K562 (cell line): ENCODE measurements at regions not wholly inside any gene's neighbourhood (a gene's known extent, or its start where the extent isn't known, plus 50 kb on each side); places are given as distances from the start of the nearest gene placed in this dataset.

Experiments
- ATAC-seq: fragments of 200-7000 bp; cut with Tn5 transposase; 3 replicates; pipeline ENCODE4 v1.9.1; 2020; ENCODE audit warnings: moderate library complexity
- BruUV-seq: library from RNA; stranded (reverse); fragments of 400-500 nt; replicated peaks from 2 replicates; lab custom pipeline; 2021; lab: Mats Ljungman, UMichigan
- CTCF ChIA-PET: fragments of 300-600 bp; formaldehyde crosslinking; extraction: SDS; loops from one replicate; lab custom pipeline; 2021; ENCODE audit warnings: low intra/inter-chr PET ratio; lab: Yijun Ruan, JAX
- POLR2A ChIA-PET: fragments of 300-600, 350-650 bp; sonication (Branson Sonifier 250); formaldehyde crosslinking; extraction: SDS; loops from one replicate; lab custom pipeline; 2021; ENCODE audit warnings: antibody characterized with exemption, inconsistent platforms; lab: Yijun Ruan, JAX
- DNase-seq, 4 experiments: peaks; one replicate each; pipeline versions ENCODE4 v3.0.0 to v3.0.0-alpha.2; 2011 to 2018; ENCODE audit warnings: low spot score in 3 of 4, mixed read lengths in 3 of 4; ENCODE audit errors: extremely low read depth in 1 of 4
- FAIRE-seq: peaks from 2 replicates; lab custom pipeline; 2011; peaks lifted over from hg19 to GRCh38; lab: Jason Lieb, UNC
- H2AFZ ChIP-seq: 2 replicates; pipeline ENCODE4 v1.6.0; 2011; ENCODE audit warnings: low read depth, low read length, control low read depth, inconsistent platforms
- H3K27ac ChIP-seq: fragments of 200-600 bp; 3 replicates; pipeline ENCODE4 v1.8.0; 2011; ENCODE audit warnings: low read depth, mild to moderate bottlenecking, control low read depth, inconsistent platforms, low read length, moderate library complexity, mixed read lengths; ENCODE audit errors: extremely low read depth
- H3K27me3 ChIP-seq, 2 experiments: fragments of 300-600 bp in 1 of 2; 2 replicates in 1 of 2; 3 replicates in 1 of 2; pipeline versions ENCODE4 v1.6.0 to v1.8.0; 2011; ENCODE audit warnings: inconsistent platforms in 2 of 2, low read length in 2 of 2, mild to moderate bottlenecking in 1 of 2, mixed read lengths in 1 of 2, moderate library complexity in 1 of 2; ENCODE audit not compliant: control insufficient read depth in 2 of 2, insufficient read depth in 2 of 2
- H3K36me3 ChIP-seq: fragments of 300-600 bp; 3 replicates; pipeline ENCODE4 v1.8.0; 2011; ENCODE audit warnings: mild to moderate bottlenecking, low read length, inconsistent platforms; ENCODE audit not compliant: control insufficient read depth, insufficient read depth
- H3K4me1 ChIP-seq, 2 experiments: fragments of 200-600 bp in 1 of 2; replicated peaks in 1 of 2; 2 replicates in 1 of 2; 3 replicates in 1 of 2; pipeline versions ENCODE4 v1.5.1 to v1.8.0; 2011; ENCODE audit warnings: inconsistent platforms in 2 of 2, low read length in 2 of 2, mild to moderate bottlenecking in 1 of 2, mixed read lengths in 1 of 2, moderate library complexity in 1 of 2; ENCODE audit not compliant: control insufficient read depth in 2 of 2, insufficient read depth in 2 of 2
- H3K4me2 ChIP-seq: 2 replicates; pipeline ENCODE4 v1.6.1; 2011; ENCODE audit warnings: low read length, control low read depth, inconsistent platforms, mixed read lengths; ENCODE audit not compliant: insufficient read depth
- H3K4me3 ChIP-seq: fragments of 200-600 bp; sonication (generic), shearing (Covaris generic); 2 replicates; pipeline ENCODE4 v1.5.1; 2016; ENCODE audit warnings: control low read depth, inconsistent platforms
- H3K79me2 ChIP-seq: fragments of 200-600 bp; 3 replicates; pipeline ENCODE4 v1.8.0; 2011; ENCODE audit warnings: low read length, inconsistent platforms; ENCODE audit not compliant: control insufficient read depth, insufficient read depth
- H3K9ac ChIP-seq, 2 experiments: 2 replicates each; pipeline versions ENCODE4 v1.6.0 to v1.6.1; 2011; ENCODE audit warnings: low read depth in 2 of 2, low read length in 2 of 2, control low read depth in 1 of 2, inconsistent platforms in 1 of 2, mild to moderate bottlenecking in 1 of 2, mixed read lengths in 1 of 2; ENCODE audit not compliant: insufficient read depth in 1 of 2
- H3K9me1 ChIP-seq: one replicate; pipeline ENCODE4 v1.6.0; 2011; ENCODE audit warnings: inconsistent platforms, mild to moderate bottlenecking, low read length, moderate library complexity; ENCODE audit not compliant: control insufficient read depth, insufficient read depth
- H3K9me3 ChIP-seq: replicated peaks from 2 replicates; pipeline ENCODE4 v1.5.1; 2011; ENCODE audit warnings: low read depth, low read length, inconsistent platforms; ENCODE audit not compliant: control insufficient read depth, insufficient read depth
- H4K20me1 ChIP-seq: replicated peaks from 2 replicates; pipeline ENCODE4 v1.6.1; 2011; ENCODE audit warnings: low read length, inconsistent platforms, mixed read lengths; ENCODE audit not compliant: control insufficient read depth, insufficient read depth
- DNMT1 ChIP-seq: fragments of 450-650 bp; IDR thresholded peaks from 2 replicates; pipeline ENCODE4 v1.6.1; 2016; ENCODE audit warnings: antibody characterized with exemption, mild to moderate bottlenecking
- FUS ChIP-seq: fragments of 200-400 bp; formaldehyde crosslinking; optimal IDR thresholded peaks from 2 replicates; pipeline ENCODE3; 2017; ENCODE audit warnings: low read depth, low read length
- HMG20A ChIP-seq: fragments of 450-650 bp; formaldehyde crosslinking; conservative IDR thresholded peaks from 2 replicates; pipeline ENCODE4 v1.4.0; 2020; ENCODE audit warnings: mild to moderate bottlenecking, mixed read lengths
- KLF1 ChIP-seq: fragments of 450-650 bp; IDR thresholded peaks from 2 replicates; pipeline ENCODE4 v1.6.1; 2016; ENCODE audit warnings: missing genetic modification characterization, missing compliant biosample characterization
- ZBTB17 ChIP-seq: fragments of 450-650 bp; formaldehyde crosslinking; IDR thresholded peaks from 2 replicates; pipeline ENCODE4 v1.4.0; 2020; ENCODE audit warnings: mild to moderate bottlenecking
- WGBS: fragments of 100-300 bp; shearing (Covaris generic); methylation state at CpG from one replicate; pipeline ENCODE4 v1.1.6; 2016; ENCODE audit warnings: low coverage, mixed read lengths; ENCODE audit not compliant: insufficient coverage; ENCODE audit errors: missing lambda C conversion rate; 5-methylcytosine and 5-hydroxymethylcytosine counted together
- in situ Hi-C: fragments of 300-500 bp; cut with MboI; formaldehyde crosslinking; loops from 4 replicates; pipeline ENCODE4 v1.15.0; 2018; ENCODE audit warnings: inconsistent platforms, mixed read lengths
- intact Hi-C: fragments of 100-400 bp; cut with micrococcal nuclease; formaldehyde crosslinking; loops from 2 replicates; pipeline ENCODE4 v1.14.2; 2022

GRCh38 chr17:77032929-77033328, 107.8 kb upstream of the SEC14L1 start:
- no peaks in the 10 kb centered on the region for H3K79me2 ChIP-seq
- peaks cover 7% of the 10 kb centered on the region for H3K9me3 ChIP-seq
- no peak for FAIRE-seq
- in situ Hi-C loops (no loop called here), intact Hi-C loops (no loop called here)
- H3K27me3 ChIP-seq = peaks cover 24 to 67% of the 10 kb centered on the region in 2 experiments
- H3K4me1 ChIP-seq = peaks cover 11 to 12% of the 10 kb centered on the region in 2 experiments; a peak in 4 of 5 replicates
- no peak overlapping the region for H2AFZ ChIP-seq
- H3K36me3 ChIP-seq = no peaks in the 10 kb centered on the region
- BruUV-seq = no TSS peak
- H3K4me3 ChIP-seq = no peak overlapping the region
- H3K4me2 ChIP-seq = no peak overlapping the region
- WGBS = 7% methylated on average over 4 of the region's 4 CpGs
- no peak overlapping the region for H3K27ac ChIP-seq
- H3K9ac ChIP-seq = no peak overlapping the region
- ATAC-seq = no peak
- DNase-seq = no peak
- POLR2A ChIA-PET = interaction anchor here (0.8 kb wide), 1 partner anchor 94 kb away, joined by 3 read pairs; no protein-coding TSS in a partner anchor
- H3K9me1 ChIP-seq = no peaks in the 10 kb centered on the region
- TF ChIP-seq ZBTB17 (CRISPR knock-in tag) (no peak), KLF1 (tag) (no peak)
- H4K20me1 ChIP-seq = peaks cover 15% of the 10 kb centered on the region
- CTCF ChIA-PET = no interaction called here

- Histone ChIP-seq H3K9me1 (no peaks in the 10 kb centered on the region), H3K79me2 (no peaks in the 10 kb centered on the region), H3K4me1 (peaks cover 11 to 12% of the 10 kb centered on the region in 2 experiments; a peak in 4 of 5 replicates), H3K36me3 (no peaks in the 10 kb centered on the region), H4K20me1 (peaks cover 15% of the 10 kb centered on the region), H3K9ac (no peak overlapping the region), H3K9me3 (peaks cover 7% of the 10 kb centered on the region), H3K27ac (no peak overlapping the region), H3K4me2 (no peak overlapping the region), H2AFZ (no peak overlapping the region), H3K27me3 (peaks cover 25 to 67% of the 10 kb centered on the region in 2 experiments), H3K4me3 (no peak overlapping the region)
- FAIRE-seq (no peak), ATAC-seq (no peak), DNase-seq (no peak)
- intact Hi-C loops = no loop called here
- BruUV-seq = no TSS peak
- in situ Hi-C loops = no loop called here
- POLR2A ChIA-PET = interaction anchor here (0.8 to 1.1 kb wide), 2 partner anchors 9 to 76 kb away, joined by 3 read pairs; no protein-coding TSS in a partner anchor
- CTCF ChIA-PET = no interaction called here
- no peak for TF ChIP-seq FUS
- no peak for TF ChIP-seq DNMT1
- TF ChIP-seq HMG20A (CRISPR knock-in tag) = no peak
- 4% methylated on average over 13 of the region's 13 CpGs for WGBS
Measured at GRCh38 chr17:77033892-77034404, 106.8 kb upstream of the SEC14L1 start.
